HG02885 (cell line): ENCODE measurements at regions not wholly inside any gene's neighbourhood (a gene's known extent, or its start where the extent isn't known, plus 50 kb on each side); places are given as distances from the start of the nearest gene placed in this dataset.
A peak's percentile ranks its signal among the peaks of the same experiment; 100 is the strongest.

ENCODE experiments used
- ATAC-seq: cut with Tn5 transposase; IDR thresholded peaks from one replicate; pipeline ENCODE4 v1.9.1; 2021; ENCODE audit warnings: mild to moderate bottlenecking; ENCODE audit not compliant: unreplicated experiment, poor library complexity

GRCh38 chr20:10769700-10770099 is 95.9 kb upstream of the JAG1 start:
- no peak for ATAC-seq

- ATAC-seq: no peak
These were observed 97.0 kb upstream of the JAG1 start for GRCh38 chr20:10770753-10771152.

- ATAC-seq: no peak
These were observed 97.8 kb upstream of the JAG1 start for GRCh38 chr20:10771435-10772140.

- no peak for ATAC-seq
These were observed 100.7 kb upstream of the JAG1 start for GRCh38 chr20:10774357-10774943.

GRCh38 chr20:10777710-10778109 is 103.9 kb upstream of the JAG1 start:
- no peak for ATAC-seq

- ATAC-seq: no peak
These were observed 106.1 kb upstream of the JAG1 start for GRCh38 chr20:10779911-10780310.

GRCh38 chr20:10780901-10781300 is 107.1 kb upstream of the JAG1 start:
- ATAC-seq: no peak

- ATAC-seq: peak; percentile 41
These were observed 107.7 kb upstream of the JAG1 start for GRCh38 chr20:10781526-10781925.

- ATAC-seq: no peak
These were observed 110.1 kb upstream of the JAG1 start for GRCh38 chr20:10783707-10784553.

GRCh38 chr20:10784554-10785183 is 110.9 kb upstream of the JAG1 start:
- no peak for ATAC-seq

- no peak for ATAC-seq
These were observed 112.9 kb upstream of the JAG1 start for GRCh38 chr20:10786678-10787077.

- no peak for ATAC-seq
These were observed 114.3 kb upstream of the JAG1 start for GRCh38 chr20:10788055-10788454.

GRCh38 chr20:10788877-10789276 is 115.1 kb upstream of the JAG1 start:
- ATAC-seq: no peak

GRCh38 chr20:10789386-10789785 is 115.6 kb upstream of the JAG1 start:
- no peak for ATAC-seq

GRCh38 chr20:10790013-10790412 is 116.2 kb upstream of the JAG1 start:
- no peak for ATAC-seq

- ATAC-seq: no peak
These were observed 118.5 kb upstream of the JAG1 start for GRCh38 chr20:10792291-10792690.

GRCh38 chr20:10793766-10794165 is 120.0 kb upstream of the JAG1 start:
- no peak for ATAC-seq

GRCh38 chr20:10794765-10795164 is 121.0 kb upstream of the JAG1 start:
- ATAC-seq: no peak

- no peak for ATAC-seq
These were observed 121.7 kb upstream of the JAG1 start for GRCh38 chr20:10795286-10796026.

- ATAC-seq: no peak
These were observed 125.0 kb upstream of the JAG1 start for GRCh38 chr20:10798811-10799210.
